Activated CD4-positive, CD25-positive, alpha-beta regulatory T cell (primary cell): ENCODE measurements at regions not wholly inside any gene's neighbourhood (a gene's known extent, or its start where the extent isn't known, plus 50 kb on each side); places are given as distances from the start of the nearest gene placed in this dataset.
"Not testable (repeated sequence)": the region's sequence is repeated elsewhere in the genome, so short reads cannot be mapped to it uniquely, and the experiment has no call there.

ENCODE experiments used
- DNase-seq, 4 experiments: peaks; one replicate each; lab custom pipeline; 2025; lab: John Stamatoyannopoulos, UW

- DNase-seq: no peak
Observed at GRCh38 chr4:105050896-105051295, 95.8 kb upstream of the TET2 start.

GRCh38 chr4:105057370-105058105 lies 89.1 kb upstream of the TET2 start:
- DNase-seq: no peak

GRCh38 chr4:105058177-105058812 lies 88.4 kb upstream of the TET2 start:
- no peak for DNase-seq

DNA sequence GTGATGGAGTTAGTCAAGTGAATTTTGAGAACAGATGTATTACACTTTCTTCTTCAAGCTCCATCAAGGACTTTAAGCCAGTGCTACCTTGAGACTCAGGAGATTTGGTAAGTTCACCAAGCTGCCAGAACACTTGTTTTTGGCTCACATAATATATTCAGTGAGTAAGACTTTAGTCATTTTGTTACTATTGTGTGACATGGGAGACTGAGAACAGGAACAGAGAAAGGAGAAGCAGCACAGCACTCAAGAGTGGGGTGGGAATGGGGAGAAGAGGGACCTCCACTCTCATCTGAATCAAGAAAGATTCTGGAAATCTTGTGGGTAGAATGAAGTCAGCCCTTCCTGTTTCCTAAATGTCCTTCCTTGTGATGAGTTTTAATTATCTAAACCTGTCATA lies 87.3 kb upstream of the TET2 start:
- peak in 1 of 4 experiments; percentile 0 for DNase-seq

DNA sequence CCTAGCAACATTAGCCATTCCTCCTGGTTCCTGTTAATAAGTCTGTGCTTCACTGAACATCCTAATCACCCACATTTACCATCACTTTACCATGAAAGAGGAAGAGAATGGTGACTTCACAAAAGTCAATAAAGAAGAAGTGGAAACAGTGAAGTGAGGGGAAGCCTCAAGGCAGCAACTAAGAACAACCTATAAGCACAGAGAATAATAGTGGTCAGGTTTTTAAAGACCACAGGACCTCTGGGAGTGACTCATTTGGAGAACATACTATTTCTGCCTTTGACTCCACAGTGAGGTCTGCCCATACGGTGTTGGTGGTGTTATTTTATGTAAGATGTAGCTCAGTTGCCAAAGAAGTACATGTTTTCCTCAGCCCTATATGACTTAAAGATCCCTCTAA lies 86.0 kb upstream of the TET2 start:
- DNase-seq: no peak

DNA sequence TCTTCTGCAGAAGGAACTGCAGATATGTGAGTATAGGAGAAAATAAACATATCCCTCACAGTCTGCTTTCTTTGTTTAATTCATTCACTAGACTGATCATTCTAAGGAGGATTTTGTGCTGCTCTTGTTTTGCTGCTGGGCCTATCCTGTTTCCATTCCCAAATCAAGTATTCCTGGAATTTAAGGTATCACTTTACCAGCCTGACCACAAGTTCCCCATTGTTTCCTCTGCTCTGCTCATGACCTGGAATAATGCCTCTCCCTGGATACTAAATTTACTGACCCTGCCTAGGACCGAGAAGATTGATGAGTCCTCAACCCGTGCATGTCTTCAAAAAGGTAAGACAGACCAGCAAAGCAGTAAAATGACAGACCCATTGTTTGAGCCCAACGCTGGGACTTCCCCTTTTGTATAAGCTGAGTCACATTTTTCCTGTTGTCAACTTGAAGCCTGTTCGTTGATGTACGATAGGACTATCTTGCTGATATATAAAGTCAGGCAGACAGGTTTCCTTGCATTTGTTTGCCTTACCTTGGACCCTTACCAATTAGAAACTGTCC lies 85.5 kb upstream of the TET2 start:
- peak in 3 of 4 experiments; percentile 0 to 2 (median 1) for DNase-seq

DNA sequence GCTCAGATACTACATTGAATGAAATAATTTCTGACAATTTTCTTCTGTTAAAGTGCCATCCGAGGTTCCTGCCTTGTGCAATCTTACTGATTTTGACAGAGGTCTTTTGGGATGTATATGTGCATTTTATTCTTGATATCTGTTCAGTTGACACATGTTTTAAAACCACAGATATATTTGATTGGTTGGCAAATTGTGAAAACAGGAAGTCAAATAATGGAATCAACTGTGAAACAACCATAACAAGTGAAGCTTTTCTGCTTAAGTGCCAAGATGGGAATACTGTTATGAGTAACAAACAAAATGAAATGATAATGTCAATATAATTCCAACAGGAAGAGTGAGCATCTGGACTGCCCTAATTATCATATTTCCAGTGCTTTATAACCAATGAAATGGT lies 84.9 kb upstream of the TET2 start:
- DNase-seq: no peak

GRCh38 chr4:105066401-105066800 lies 80.3 kb upstream of the TET2 start:
- DNase-seq: no peak

- DNase-seq: no peak
Observed at GRCh38 chr4:105067431-105067830, 79.2 kb upstream of the TET2 start.

DNA sequence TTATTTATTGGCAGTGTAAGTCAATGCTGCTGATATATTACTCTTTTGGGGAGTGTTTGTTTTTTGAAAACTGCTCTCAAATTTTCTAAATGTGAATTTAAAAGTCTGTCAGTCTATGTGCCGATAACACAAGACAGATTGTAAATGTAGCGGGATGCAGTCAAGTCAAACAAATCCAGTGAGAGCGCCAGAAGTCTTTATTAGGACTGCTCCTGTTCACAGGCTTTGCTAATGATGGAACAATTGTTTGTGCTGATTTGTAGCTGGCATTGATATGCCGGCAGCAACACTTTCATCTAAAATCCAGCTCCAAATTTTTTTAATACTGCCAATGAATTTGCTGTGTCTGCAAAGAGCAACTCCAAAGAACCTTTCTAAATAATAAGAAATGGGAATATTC lies 78.7 kb upstream of the TET2 start:
- DNase-seq: no peak

DNA sequence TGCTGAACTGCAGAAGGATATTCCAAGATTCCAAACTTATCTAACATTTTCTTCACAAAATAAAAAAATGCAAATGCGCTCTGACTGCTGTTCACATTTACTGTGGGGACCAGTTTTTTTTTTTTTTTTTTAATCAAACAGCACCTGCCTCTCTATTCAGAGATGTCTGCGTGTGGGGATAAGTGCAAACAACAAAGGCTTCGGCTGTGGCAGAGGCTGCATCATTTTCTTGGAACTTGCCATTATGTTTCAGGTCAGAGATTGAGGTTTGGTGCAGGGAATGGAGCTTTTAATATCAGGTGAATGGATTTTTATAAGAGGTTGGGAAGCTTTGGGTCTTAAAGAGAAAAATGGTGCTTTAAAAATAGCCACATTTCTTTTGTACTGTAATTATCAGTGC lies 78.2 kb upstream of the TET2 start:
- DNase-seq: no peak

DNA sequence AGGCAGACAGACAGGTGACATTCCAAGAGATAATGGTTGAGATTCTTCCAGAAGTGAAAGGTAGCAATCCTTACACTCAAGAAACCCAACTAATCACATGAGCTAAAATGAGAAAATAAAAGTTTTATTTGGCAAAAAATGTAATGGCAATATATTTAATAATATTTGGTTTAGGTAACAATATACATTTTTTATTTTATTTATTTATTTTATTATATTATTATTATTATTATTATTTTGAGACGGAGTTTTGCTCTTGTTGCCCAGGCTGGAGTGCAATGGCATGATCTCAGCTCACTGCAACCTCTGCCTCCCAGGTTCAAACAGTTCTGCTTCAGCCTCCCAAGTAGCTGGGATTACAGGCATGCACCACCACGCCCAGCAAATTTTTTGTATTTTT lies 74.6 kb upstream of the TET2 start:
- DNase-seq: not testable (repeated sequence)

DNA sequence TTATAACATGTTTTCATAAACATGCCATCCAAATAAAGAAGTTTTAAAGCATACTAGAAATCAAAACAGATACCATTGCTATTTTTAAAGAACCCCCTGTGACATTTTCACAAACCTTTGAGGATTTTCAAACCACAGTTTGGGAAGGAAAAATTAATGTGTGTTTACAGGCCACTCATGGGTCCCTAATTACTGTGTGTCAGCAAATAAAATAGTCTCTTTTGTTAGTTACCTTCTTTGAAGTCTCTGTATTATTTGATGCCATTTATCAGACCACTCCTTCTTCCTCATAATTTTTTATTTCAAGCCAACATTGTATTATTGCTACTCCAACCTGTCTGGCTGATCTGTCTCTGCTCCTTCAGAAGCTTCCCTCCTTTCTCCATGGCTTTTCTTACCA lies 72.6 kb upstream of the TET2 start:
- DNase-seq: no peak

- DNase-seq: no peak
Observed at GRCh38 chr4:105075045-105075444, 71.6 kb upstream of the TET2 start.

DNA sequence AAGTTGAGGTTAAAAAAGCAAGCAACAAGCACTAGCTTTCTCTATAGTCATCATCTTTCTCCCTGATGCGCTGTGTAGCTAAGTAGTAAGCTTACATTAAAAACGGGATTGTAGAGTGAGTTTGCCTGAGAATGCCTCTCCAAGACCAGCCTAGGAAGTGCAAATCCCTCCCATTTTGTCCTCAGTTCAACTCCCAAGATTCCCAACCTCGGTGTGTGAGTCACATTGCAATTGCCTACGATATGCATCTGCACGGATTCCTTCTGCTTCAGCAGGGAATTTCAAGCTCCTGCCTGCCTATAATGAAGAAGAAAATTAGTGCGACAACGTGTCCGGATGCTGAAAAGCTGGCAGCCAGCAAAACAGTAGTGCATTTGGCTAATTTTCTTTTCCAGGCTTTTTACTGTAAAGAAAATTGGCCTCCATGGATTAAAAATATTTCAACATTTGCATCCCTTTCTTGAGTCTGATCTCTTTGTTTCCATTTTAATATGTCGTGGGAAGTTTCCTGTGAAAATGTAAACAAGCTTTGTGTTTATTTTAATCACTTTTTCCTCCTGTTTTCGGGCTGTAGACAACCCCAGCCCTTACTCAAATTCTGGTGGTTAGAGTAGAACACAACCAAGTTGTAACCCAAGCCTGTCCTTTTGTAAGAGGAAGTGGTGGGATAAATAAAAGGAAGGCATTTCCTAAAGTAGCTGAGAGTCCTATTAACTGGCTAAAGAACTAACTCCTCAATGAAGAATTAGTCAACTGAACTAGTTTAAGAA lies 58.4 kb upstream of the TET2 start:
- no peak for DNase-seq

DNA sequence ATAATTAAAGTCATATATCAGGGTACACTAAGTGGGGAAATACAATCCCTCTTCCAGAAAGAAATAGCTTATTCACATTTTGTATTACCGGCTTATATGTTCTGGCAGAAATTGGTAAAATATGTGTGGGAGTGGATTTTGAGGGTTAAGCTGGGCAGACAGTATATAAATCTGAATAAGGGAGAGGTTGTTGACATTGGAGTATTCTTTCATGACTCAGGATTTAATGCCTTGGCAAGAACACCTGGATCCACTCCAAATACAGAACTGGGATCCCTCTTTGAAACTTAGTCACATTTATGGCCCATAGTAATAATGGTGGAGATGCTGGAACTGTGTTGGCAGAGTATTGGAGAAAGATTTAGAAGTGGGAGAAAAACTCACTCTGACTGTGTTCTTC lies 54.3 kb upstream of the TET2 start:
- no peak for DNase-seq

DNA sequence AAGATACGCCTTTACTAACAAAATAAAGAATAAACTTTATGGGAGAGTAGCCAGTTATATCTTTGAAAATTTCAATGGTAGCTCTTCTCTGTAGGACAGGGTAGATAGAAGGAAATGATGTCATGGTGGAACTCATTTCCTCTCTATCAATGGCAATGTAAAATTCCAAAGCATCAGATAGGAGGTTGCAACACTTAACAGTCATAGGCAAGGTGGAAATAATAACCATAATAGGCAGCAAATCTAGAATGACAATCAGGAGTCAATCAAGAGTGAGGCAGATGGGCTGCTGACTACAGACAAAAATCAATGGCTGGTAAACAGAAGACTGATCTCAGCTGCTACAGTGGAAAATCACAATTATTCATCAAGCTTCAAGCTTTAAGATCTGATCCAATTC lies 53.9 kb upstream of the TET2 start:
- no peak for DNase-seq

DNA sequence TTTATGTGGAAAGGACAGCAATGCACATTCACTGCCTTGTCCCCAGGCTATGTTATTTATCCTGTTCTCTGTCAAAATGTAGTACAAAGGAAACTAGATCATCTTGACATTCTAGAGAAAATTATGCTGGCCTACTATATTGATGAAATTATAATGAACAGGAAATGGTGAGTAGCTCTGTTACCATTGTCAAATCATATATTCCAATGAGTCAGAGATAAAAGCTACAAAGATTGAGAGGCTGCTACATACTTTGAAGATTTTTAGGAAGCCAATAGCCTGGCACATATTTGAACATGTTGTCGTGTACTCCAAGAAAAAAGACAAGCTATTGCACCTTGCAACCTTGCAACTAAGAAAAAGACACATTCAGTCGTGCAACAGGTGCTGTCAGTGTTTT lies 52.7 kb upstream of the TET2 start:
- no peak for DNase-seq
